Mesendoderm (in vitro differentiated cells): ENCODE measurements at regions not wholly inside any gene's neighbourhood (a gene's known extent, or its start where the extent isn't known, plus 50 kb on each side); places are given as distances from the start of the nearest gene placed in this dataset.
A peak's percentile ranks its signal among the peaks of the same experiment; 100 is the strongest.

Experiments
- DNase-seq: peaks from one replicate; pipeline ENCODE4 v3.0.0; 2013
- H2AK5ac ChIP-seq: 2 replicates; pipeline ENCODE4 v1.6.1; 2013; ENCODE audit warnings: low read length, inconsistent platforms
- H2BK120ac ChIP-seq: 2 replicates; pipeline ENCODE4 v1.6.1; 2013; ENCODE audit warnings: low read depth, mild to moderate bottlenecking, low read length, moderate library complexity, mixed read lengths
- H2BK15ac ChIP-seq: replicated peaks from 2 replicates; pipeline ENCODE4 v1.6.1; 2013; ENCODE audit warnings: low read depth, mild to moderate bottlenecking, moderate library complexity
- H2BK5ac ChIP-seq: 2 replicates; pipeline ENCODE4 v1.6.1; 2013; ENCODE audit warnings: low read length, inconsistent platforms
- H3K18ac ChIP-seq: 2 replicates; pipeline ENCODE4 v1.6.1; 2013; ENCODE audit warnings: mild to moderate bottlenecking, low read length, mixed read lengths
- H3K23ac ChIP-seq: one replicate; pipeline ENCODE4 v1.6.1; 2013; ENCODE audit warnings: low read length
- H3K27ac ChIP-seq: 2 replicates; pipeline ENCODE4 v1.5.1; 2013; ENCODE audit warnings: low read depth, mild to moderate bottlenecking, inconsistent platforms, low read length, moderate library complexity
- H3K27me3 ChIP-seq: 2 replicates; pipeline ENCODE4 v1.6.1; 2013; ENCODE audit warnings: low read length, control low read depth, mild to moderate bottlenecking, inconsistent platforms; ENCODE audit not compliant: insufficient read depth, poor library complexity
- H3K36me3 ChIP-seq: 2 replicates; pipeline ENCODE4 v1.6.1; 2013; ENCODE audit warnings: low read length, inconsistent platforms; ENCODE audit not compliant: control insufficient read depth, insufficient read depth
- H3K4ac ChIP-seq: one replicate; pipeline ENCODE4 v1.6.1; 2013; ENCODE audit warnings: low read depth, mild to moderate bottlenecking, low read length, moderate library complexity
- H3K4me1 ChIP-seq: 2 replicates; pipeline ENCODE4 v1.6.1; 2013; ENCODE audit warnings: low read depth, low read length, inconsistent platforms; ENCODE audit not compliant: control insufficient read depth
- H3K4me2 ChIP-seq: 2 replicates; pipeline ENCODE4 v1.6.1; 2013; ENCODE audit warnings: low read length
- H3K4me3 ChIP-seq: 2 replicates; pipeline ENCODE4 v1.5.1; 2013; ENCODE audit warnings: mild to moderate bottlenecking, low read length
- H3K56ac ChIP-seq: one replicate; pipeline ENCODE4 v1.6.1; 2013; ENCODE audit warnings: low read length
- H3K79me1 ChIP-seq: 2 replicates; pipeline ENCODE4 v1.6.1; 2013; ENCODE audit warnings: low read length, inconsistent platforms
- H3K79me2 ChIP-seq: 2 replicates; pipeline ENCODE4 v1.6.1; 2013; ENCODE audit warnings: mild to moderate bottlenecking, low read length; ENCODE audit not compliant: control insufficient read depth, insufficient read depth
- H3K9ac ChIP-seq: 2 replicates; pipeline ENCODE4 v1.6.1; 2013; ENCODE audit warnings: low read length, inconsistent platforms
- H4K5ac ChIP-seq: one replicate; pipeline ENCODE4 v1.6.1; 2013; ENCODE audit warnings: low read length
- H4K8ac ChIP-seq: one replicate; pipeline ENCODE4 v1.6.1; 2013; ENCODE audit warnings: low read depth, mild to moderate bottlenecking, control low read depth, low read length, moderate library complexity
- WGBS: extraction: QIAGEN DNeasy Blood & Tissue Kit; methylation state at CpG from one replicate; pipeline ENCODE4 v1.1.7; 2013; ENCODE audit warnings: low lambda C conversion rate, missing lambda C conversion rate; ENCODE audit not compliant: insufficient coverage; ENCODE audit errors: extremely low coverage; 5-methylcytosine and 5-hydroxymethylcytosine counted together

DNA sequence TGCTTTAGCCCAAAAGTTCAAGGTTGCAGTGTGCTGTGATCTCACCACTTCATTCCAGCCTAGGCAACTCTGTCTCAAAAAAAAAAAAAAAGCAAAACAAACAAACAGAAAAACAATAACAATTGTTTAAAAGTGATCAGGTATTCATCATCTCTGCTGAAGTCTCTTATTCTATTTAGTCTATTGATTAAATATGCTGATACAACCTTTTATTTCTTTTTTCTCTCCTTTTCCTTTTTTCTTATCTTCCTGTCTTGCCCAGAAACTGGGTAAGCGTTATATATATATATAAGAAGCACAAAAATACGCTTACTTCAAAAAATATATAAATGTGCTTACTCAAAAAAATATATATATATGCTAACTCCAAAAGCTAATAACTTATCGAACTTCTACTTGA lies 213.8 kb upstream of the EEA1 start:
- Histone ChIP-seq H3K56ac (no peak overlapping the region), H2BK120ac (no peak overlapping the region), H2BK15ac (no peak overlapping the region), H3K27ac (no peak overlapping the region), H3K79me1 (no peaks in the 10 kb centered on the region), H2AK5ac (no peak overlapping the region), H3K23ac (no peak overlapping the region), H3K4me3 (no peak overlapping the region), H3K79me2 (no peaks in the 10 kb centered on the region), H3K4me1 (no peaks in the 10 kb centered on the region), H4K8ac (no peak overlapping the region), H4K5ac (no peak overlapping the region), H3K4me2 (no peak overlapping the region), H3K27me3 (no peaks in the 10 kb centered on the region), H3K4ac (no peak overlapping the region), H2BK5ac (no peak overlapping the region), H3K36me3 (no peaks in the 10 kb centered on the region), H3K9ac (no peak overlapping the region), H3K18ac (no peak overlapping the region)
- no CpG with 5 or more reads among the region's 3 CpGs for WGBS
- no peak for DNase-seq

DNA sequence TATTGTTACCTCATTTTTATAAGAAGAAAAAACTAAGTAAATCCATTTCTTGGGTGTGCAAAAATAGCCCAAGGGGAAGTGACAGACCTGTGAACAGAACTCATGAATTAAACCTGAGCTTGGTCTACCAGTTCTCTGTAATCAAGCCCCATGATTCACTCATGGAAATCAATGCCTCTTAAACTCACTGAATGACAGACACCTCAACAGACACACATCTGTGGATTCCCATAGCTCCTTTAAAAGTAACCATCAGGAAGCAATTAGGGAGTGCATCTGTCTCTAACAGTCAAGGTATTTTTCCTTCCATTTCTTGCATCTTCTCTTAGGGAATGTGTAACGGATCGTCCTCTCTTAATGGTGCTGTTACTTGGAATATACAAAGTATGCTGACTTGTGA lies 215.0 kb upstream of the EEA1 start:
- Histone ChIP-seq H3K36me3 (no peaks in the 10 kb centered on the region), H2AK5ac (no peak overlapping the region), H3K18ac (no peak overlapping the region), H2BK120ac (no peak overlapping the region), H4K5ac (no peak overlapping the region), H3K9ac (no peak overlapping the region), H3K4me2 (no peak overlapping the region), H3K4ac (no peak overlapping the region), H4K8ac (no peak overlapping the region), H3K4me3 (no peak overlapping the region), H3K56ac (no peak overlapping the region), H3K27ac (no peak overlapping the region), H3K79me1 (no peaks in the 10 kb centered on the region), H2BK5ac (no peak overlapping the region), H3K79me2 (no peaks in the 10 kb centered on the region), H3K23ac (no peak overlapping the region), H3K27me3 (no peaks in the 10 kb centered on the region), H2BK15ac (no peak overlapping the region), H3K4me1 (no peaks in the 10 kb centered on the region)
- peak; percentile 16 for DNase-seq
- no CpG with 5 or more reads among the region's 2 CpGs for WGBS

DNA sequence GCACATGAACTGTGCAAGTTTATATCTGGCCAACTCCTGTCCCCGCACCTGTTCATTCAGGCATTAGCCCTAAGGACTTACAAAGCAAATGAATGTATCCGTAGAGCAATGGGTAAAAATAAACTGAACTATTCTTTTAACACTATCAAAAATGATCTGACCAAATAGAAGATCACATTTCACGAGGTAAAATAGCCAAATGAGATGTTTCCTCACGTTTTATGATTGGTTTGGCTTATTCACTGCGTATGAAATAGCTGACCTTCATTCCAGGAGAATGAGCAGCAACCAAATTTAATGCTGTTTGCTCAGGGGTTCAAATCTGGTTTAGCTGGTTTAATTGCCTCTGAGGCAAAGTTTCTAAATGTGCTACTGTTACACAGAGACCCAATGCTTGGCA lies 216.0 kb upstream of the EEA1 start:
- Histone ChIP-seq H3K27ac (no peak overlapping the region), H2BK5ac (no peak overlapping the region), H3K79me1 (no peaks in the 10 kb centered on the region), H2BK120ac (no peak overlapping the region), H3K36me3 (no peaks in the 10 kb centered on the region), H2BK15ac (no peak overlapping the region), H3K23ac (no peak overlapping the region), H3K27me3 (no peaks in the 10 kb centered on the region), H3K79me2 (no peaks in the 10 kb centered on the region), H3K4me2 (no peak overlapping the region), H4K8ac (no peak overlapping the region), H4K5ac (no peak overlapping the region), H3K9ac (no peak overlapping the region), H3K4me3 (no peak overlapping the region), H2AK5ac (no peak overlapping the region), H3K4me1 (no peaks in the 10 kb centered on the region), H3K56ac (no peak overlapping the region), H3K4ac (no peak overlapping the region), H3K18ac (no peak overlapping the region)
- no peak for DNase-seq
- no CpG with 5 or more reads among the region's 5 CpGs for WGBS

DNA sequence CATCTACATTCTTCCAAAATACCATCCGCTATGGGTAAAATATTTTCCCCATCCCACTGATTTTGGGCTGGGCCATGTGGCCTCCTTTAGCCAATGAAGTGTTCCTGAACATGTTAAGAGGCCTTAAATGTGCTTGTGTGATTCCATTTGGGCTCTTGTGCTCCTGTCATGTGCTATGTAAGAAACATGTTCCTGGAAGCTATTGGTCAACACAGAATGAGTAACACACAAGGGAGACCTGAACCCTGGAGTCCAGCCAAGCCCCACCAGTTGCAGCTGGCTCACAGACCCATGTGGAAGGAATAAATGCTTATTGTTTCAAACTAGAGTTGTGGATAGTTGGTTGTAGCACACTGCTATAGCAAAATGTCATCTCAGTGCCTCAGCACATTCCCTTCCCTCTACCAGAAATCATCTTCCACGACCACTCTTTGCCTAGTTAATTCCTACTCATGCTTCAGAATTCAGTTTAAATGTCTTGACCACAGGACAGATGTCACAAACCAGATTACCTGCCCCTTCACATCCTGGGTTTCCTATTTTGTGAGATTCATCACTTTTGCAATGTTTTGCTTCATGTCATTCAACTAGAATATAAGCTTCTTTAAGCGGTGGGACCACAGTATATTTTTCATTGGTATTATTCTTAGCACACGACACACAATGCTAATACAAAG lies 217.3 kb upstream of the EEA1 start:
- Histone ChIP-seq H2BK15ac (no peak overlapping the region), H3K4me1 (no peaks in the 10 kb centered on the region)
- no peak for DNase-seq

DNA sequence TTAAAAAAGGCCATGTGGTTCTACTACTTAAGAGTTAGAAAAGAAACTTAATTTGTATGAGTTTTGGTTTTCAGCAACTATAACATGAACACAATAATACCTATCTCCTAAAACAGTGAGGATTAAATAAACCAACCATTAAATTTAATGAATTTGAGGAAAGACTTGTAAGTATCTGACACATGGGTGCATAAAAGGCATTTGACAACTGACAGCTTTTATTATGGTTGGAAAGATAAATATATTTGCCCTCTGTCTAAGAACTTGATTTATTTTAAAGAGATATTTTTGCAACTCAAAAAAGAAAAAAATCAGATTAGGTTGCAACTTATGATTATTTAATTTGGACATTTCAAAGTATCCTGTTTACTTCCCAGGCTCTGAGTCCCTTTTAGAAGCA lies 217.9 kb upstream of the EEA1 start:
- DNase-seq: no peak
- no peak overlapping the region for H2AK5ac ChIP-seq
- H3K27ac ChIP-seq: no peak overlapping the region
- no peaks in the 10 kb centered on the region for H3K27me3 ChIP-seq
- H4K5ac ChIP-seq: no peak overlapping the region
- no peak overlapping the region for H3K4me3 ChIP-seq
- H3K4ac ChIP-seq: no peak overlapping the region
- no peak overlapping the region for H3K23ac ChIP-seq
- H3K36me3 ChIP-seq: no peaks in the 10 kb centered on the region
- H3K4me1 ChIP-seq: no peaks in the 10 kb centered on the region
- no peak overlapping the region for H2BK5ac ChIP-seq
- no peak overlapping the region for H3K4me2 ChIP-seq
- no peak overlapping the region for H2BK120ac ChIP-seq
- H2BK15ac ChIP-seq: no peak overlapping the region
- H4K8ac ChIP-seq: no peak overlapping the region
- H3K79me2 ChIP-seq: no peaks in the 10 kb centered on the region
- no peak overlapping the region for H3K56ac ChIP-seq
- H3K9ac ChIP-seq: no peak overlapping the region
- H3K18ac ChIP-seq: no peak overlapping the region
- H3K79me1 ChIP-seq: no peaks in the 10 kb centered on the region

More for the DNA sequence above, 217.3 kb upstream of the EEA1 start:
- Histone ChIP-seq H3K79me1 (no peaks in the 10 kb centered on the region), H3K36me3 (no peaks in the 10 kb centered on the region), H3K4me2 (no peak overlapping the region), H3K4me3 (no peak overlapping the region), H3K9ac (no peak overlapping the region), H3K27me3 (no peaks in the 10 kb centered on the region), H3K18ac (no peak overlapping the region), H3K23ac (no peak overlapping the region), H2AK5ac (no peak overlapping the region), H2BK120ac (no peak overlapping the region), H2BK5ac (no peak overlapping the region), H4K8ac (no peak overlapping the region), H4K5ac (no peak overlapping the region), H3K4ac (no peak overlapping the region), H3K56ac (no peak overlapping the region), H3K27ac (no peak overlapping the region), H3K79me2 (no peaks in the 10 kb centered on the region)
- 100% methylated on average over 1 of the region's 4 CpGs for WGBS

DNA sequence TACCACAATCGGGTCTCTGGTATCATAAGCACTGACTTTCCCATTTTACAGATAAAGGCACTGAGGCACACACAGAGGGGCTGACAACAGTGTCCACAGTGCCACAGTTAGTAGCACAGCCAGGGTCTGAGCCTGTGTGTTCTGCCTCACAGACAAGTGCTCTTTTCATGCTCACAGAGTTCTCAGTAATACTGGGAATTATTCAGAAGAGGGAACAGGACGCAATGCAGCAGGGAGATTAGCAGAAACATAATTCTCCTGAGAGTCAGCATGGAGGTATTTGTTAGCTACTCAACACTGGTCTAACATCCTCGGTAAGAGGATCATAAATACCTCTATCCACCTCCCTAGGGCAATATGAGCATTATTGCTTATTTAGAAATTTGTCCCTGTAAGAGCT lies 219.3 kb upstream of the EEA1 start:
- Histone ChIP-seq H3K4me2 (no peak overlapping the region), H3K27me3 (no peaks in the 10 kb centered on the region), H3K4me3 (no peak overlapping the region), H2BK15ac (no peak overlapping the region), H3K4ac (no peak overlapping the region), H3K27ac (no peak overlapping the region), H3K23ac (no peak overlapping the region), H3K79me2 (no peaks in the 10 kb centered on the region), H3K36me3 (no peaks in the 10 kb centered on the region), H3K18ac (no peak overlapping the region), H3K4me1 (no peaks in the 10 kb centered on the region), H2BK5ac (no peak overlapping the region), H3K79me1 (no peaks in the 10 kb centered on the region), H2AK5ac (no peak overlapping the region), H4K5ac (no peak overlapping the region), H2BK120ac (no peak overlapping the region), H4K8ac (no peak overlapping the region), H3K56ac (no peak overlapping the region), H3K9ac (no peak overlapping the region)
- WGBS: no CpG with 5 or more reads among the region's 3 CpGs
- peak; percentile 10 for DNase-seq
